Panc1 (cell line): ENCODE measurements at regions not wholly inside any gene's neighbourhood (a gene's known extent, or its start where the extent isn't known, plus 50 kb on each side); places are given as distances from the start of the nearest gene placed in this dataset.

Experiments
- ATAC-seq: fragments of 200-7000 bp; cut with Tn5 transposase; 2 replicates; pipeline ENCODE4 v1.9.1; 2020; ENCODE audit warnings: mild to moderate bottlenecking, moderate library complexity
- BruUV-seq: library from RNA; stranded (reverse); fragments of 400-500 nt; replicated peaks from 2 replicates; lab custom pipeline; 2021; lab: Mats Ljungman, UMichigan
- CTCF ChIA-PET: fragments of 300-600 bp; sonication (Branson Sonifier 250); formaldehyde crosslinking; loops from one replicate; lab custom pipeline; 2022; ENCODE audit warnings: antibody characterized with exemption; lab: Charles Lee
- POLR2A ChIA-PET: fragments of 300-600 bp; sonication (Branson Sonifier 250); formaldehyde crosslinking; loops from one replicate; lab custom pipeline; 2022; ENCODE audit warnings: antibody characterized with exemption; lab: Charles Lee
- DNase-seq: peaks from one replicate; pipeline ENCODE4 v3.0.0-alpha.2; 2010; ENCODE audit warnings: low read depth, low spot score
- H3K27ac ChIP-seq: 2 replicates; pipeline ENCODE4 v1.5.1; 2011; ENCODE audit warnings: mild to moderate bottlenecking, low read length, inconsistent platforms
- H3K27me3 ChIP-seq: fragments of 200-500 bp; sonication (Bioruptor generic); 2 replicates; pipeline ENCODE4 v1.6.0; 2014; ENCODE audit warnings: low read length, inconsistent platforms; ENCODE audit not compliant: control insufficient read depth, insufficient read depth
- H3K36me3 ChIP-seq: fragments of 200-500 bp; sonication (Bioruptor generic); 2 replicates; pipeline ENCODE4 v1.5.1; 2014; ENCODE audit warnings: inconsistent platforms, mild to moderate bottlenecking, low read length, moderate library complexity; ENCODE audit not compliant: control insufficient read depth, insufficient read depth
- H3K4me1 ChIP-seq: 2 replicates; pipeline ENCODE4 v1.5.1; 2011; ENCODE audit warnings: inconsistent platforms, mild to moderate bottlenecking, low read length, moderate library complexity; ENCODE audit not compliant: control insufficient read depth, insufficient read depth
- H3K4me3 ChIP-seq, 2 experiments: 2 replicates each; pipeline ENCODE4 v1.5.1; 2011 to 2012; ENCODE audit warnings: low read depth in 2 of 2, low read length in 2 of 2, mild to moderate bottlenecking in 2 of 2, inconsistent platforms in 1 of 2, moderate library complexity in 1 of 2
- H3K9me3 ChIP-seq: fragments of 200-500 bp; sonication (Bioruptor generic); 2 replicates; pipeline ENCODE4 v1.5.1; 2014; ENCODE audit warnings: low read depth, mild to moderate bottlenecking, inconsistent platforms, low read length, moderate library complexity; ENCODE audit not compliant: control insufficient read depth, insufficient read depth
- CTCF ChIP-seq: fragments of 450-650 bp; IDR thresholded peaks from 2 replicates; pipeline ENCODE4 v1.5.1; 2017; ENCODE audit warnings: mild to moderate bottlenecking
- POLR2AphosphoS5 ChIP-seq: IDR thresholded peaks from 2 replicates; pipeline ENCODE4 v1.6.1; 2012; ENCODE audit warnings: mild to moderate bottlenecking, low read depth, low read length, moderate library complexity
- REST ChIP-seq, 2 experiments: IDR thresholded peaks; 2 replicates each; pipeline ENCODE4 v1.6.1; 2011 to 2012; ENCODE audit warnings: low read depth in 2 of 2, control low read depth in 1 of 2, low read length in 1 of 2, mild to moderate bottlenecking in 1 of 2, moderate library complexity in 1 of 2; ENCODE audit not compliant: insufficient read depth in 1 of 2
- SIN3A ChIP-seq: IDR thresholded peaks from 2 replicates; pipeline ENCODE4 v1.6.1; 2012; ENCODE audit warnings: low read depth, mild to moderate bottlenecking, low read length, moderate library complexity, borderline replicate concordance; ENCODE audit not compliant: insufficient read depth
- TCF7L2 ChIP-seq: IDR thresholded peaks from 2 replicates; pipeline ENCODE4 v1.6.1; 2011; ENCODE audit warnings: mild to moderate bottlenecking, low read depth, low read length, inconsistent platforms
- in situ Hi-C: cut with HindIII; loops from 2 replicates; pipeline ENCODE4 v1.10.0; 2016; ENCODE audit warnings: low sequenced_read_pairs, low pct_unique_long_range_greater_than_20kb
- intact Hi-C: fragments of 100-400 bp; cut with micrococcal nuclease; formaldehyde crosslinking; loops from one replicate; pipeline ENCODE4 v1.10.0; 2022; ENCODE audit not compliant: unreplicated experiment

DNA sequence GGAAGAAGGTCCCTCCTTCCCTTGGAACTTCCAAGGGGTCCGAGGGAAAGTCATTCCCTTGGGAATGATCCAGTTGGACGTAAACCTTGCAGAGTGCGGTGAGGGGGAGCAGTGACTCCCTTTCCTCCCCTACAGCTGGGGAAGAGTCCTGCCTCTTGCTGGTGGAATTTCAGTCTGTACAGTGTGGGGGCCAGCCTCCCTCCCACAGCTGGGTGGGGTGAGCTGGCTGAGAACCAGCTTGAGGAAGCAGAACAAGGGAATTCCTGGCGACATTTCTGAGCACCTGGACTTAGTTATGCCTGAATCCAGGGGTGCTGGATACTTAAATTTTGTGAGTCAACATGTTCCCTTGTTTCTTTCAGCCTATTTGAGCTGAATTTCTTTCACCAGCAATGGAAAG is 152.0 kb downstream of the ANKRD60 start:
- in situ Hi-C loops, result no loop called here
- Histone ChIP-seq H3K4me3 (no peak overlapping the region), H3K36me3 (no peaks in the 10 kb centered on the region), H3K9me3 (no peaks in the 10 kb centered on the region), H3K27me3 (no peaks in the 10 kb centered on the region), H3K4me1 (no peaks in the 10 kb centered on the region), H3K27ac (no peak overlapping the region)
- no peak for DNase-seq
- CTCF ChIA-PET, result no interaction called here
- POLR2A ChIA-PET, result no interaction called here
- no peak for TF ChIP-seq REST (IDR thresholded peaks at IDR 0.05; ENCODE audit: insufficient read depth in 1 of 2, low read depth in 2 of 2, low read length in 1 of 2)
- no peak for TF ChIP-seq POLR2AphosphoS5
- no peak for TF ChIP-seq CTCF
- TF ChIP-seq SIN3A, result no peak
- TF ChIP-seq TCF7L2, result no peak
- no peak for ATAC-seq
- BruUV-seq, result no TSS peak
- intact Hi-C loops, result no loop called here

- POLR2A ChIA-PET, result no interaction called here
- intact Hi-C loops, result no loop called here
- in situ Hi-C loops, result no loop called here
Measured at GRCh38 chr20:58075586-58076345, 152.7 kb downstream of the ANKRD60 start.

More at GRCh38 chr20:58075586-58076345, 152.7 kb downstream of the ANKRD60 start:
- Histone ChIP-seq H3K27ac (no peak overlapping the region), H3K27me3 (no peaks in the 10 kb centered on the region), H3K4me1 (no peaks in the 10 kb centered on the region), H3K4me3 (no peak overlapping the region), H3K9me3 (no peaks in the 10 kb centered on the region), H3K36me3 (no peaks in the 10 kb centered on the region)
- TF ChIP-seq REST (IDR thresholded peaks at IDR 0.05; ENCODE audit: insufficient read depth in 1 of 2, low read depth in 2 of 2, low read length in 1 of 2), result no peak
- TF ChIP-seq POLR2AphosphoS5, result no peak
- ATAC-seq (no peak), DNase-seq (no peak)
- CTCF ChIA-PET, result interaction anchor here (0.6 kb wide), 1 partner anchor 167 kb away, joined by 3 read pairs; no protein-coding TSS in a partner anchor
- no TSS peak for BruUV-seq
